ENCODE measurements at regions not wholly inside any gene's neighbourhood (a gene's known extent, or its start where the extent isn't known, plus 50 kb on each side); places are given as distances from the start of the nearest gene placed in this dataset.

DNA sequence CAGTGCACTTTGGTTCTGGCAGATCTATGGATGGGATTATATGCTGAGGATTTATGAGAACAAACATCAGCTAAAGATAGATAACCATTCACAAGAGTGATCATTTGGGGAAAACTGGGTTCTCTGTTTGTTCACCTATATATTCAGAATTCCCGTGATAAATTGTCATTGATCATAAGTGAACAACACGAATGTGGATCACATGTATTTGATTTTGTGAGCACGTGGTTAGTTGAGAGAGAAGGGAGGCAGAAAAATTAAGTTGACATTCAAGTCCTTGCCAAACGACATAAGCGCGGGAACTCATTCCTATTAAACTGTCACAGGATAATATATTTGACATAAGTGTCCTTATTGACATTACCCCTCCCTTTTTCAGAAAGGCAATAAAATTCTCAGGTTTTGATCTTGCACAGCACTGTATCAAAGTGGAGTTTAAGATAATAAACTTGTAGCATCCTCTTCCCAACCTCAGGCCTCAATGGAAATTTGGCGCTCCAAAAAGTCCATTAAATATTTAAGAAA lies 64.9 kb upstream of the MYO3A start:
- TF ChIP-seq ZNF70 (CRISPR knock-in tag; IDR thresholded peaks at IDR 0.05) (no peak), BACH2 (CRISPR knock-in tag; IDR thresholded peaks at IDR 0.05; ENCODE audit: borderline replicate concordance) (no peak), ISL1 (CRISPR knock-in tag; IDR thresholded peaks at IDR 0.05) (no peak), ZC3H10 (CRISPR knock-in tag; IDR thresholded peaks at IDR 0.05) (no peak), ARNTL (CRISPR knock-in tag; IDR thresholded peaks at IDR 0.05; ENCODE audit: borderline replicate concordance, low read depth) (no peak), ZNF565 (CRISPR knock-in tag; conservative IDR thresholded peaks at IDR 0.05; ENCODE audit: low read depth) (no peak), PPARA (CRISPR knock-in tag; IDR thresholded peaks at IDR 0.05; ENCODE audit: borderline replicate concordance) (no peak), SNAI2 (CRISPR knock-in tag; IDR thresholded peaks at IDR 0.05) (no peak), ZFP30 (CRISPR knock-in tag; IDR thresholded peaks at IDR 0.05) (no peak), ZNF8 (CRISPR knock-in tag; IDR thresholded peaks at IDR 0.05) (no peak)
- TF ChIP-seq, protein P1, sequence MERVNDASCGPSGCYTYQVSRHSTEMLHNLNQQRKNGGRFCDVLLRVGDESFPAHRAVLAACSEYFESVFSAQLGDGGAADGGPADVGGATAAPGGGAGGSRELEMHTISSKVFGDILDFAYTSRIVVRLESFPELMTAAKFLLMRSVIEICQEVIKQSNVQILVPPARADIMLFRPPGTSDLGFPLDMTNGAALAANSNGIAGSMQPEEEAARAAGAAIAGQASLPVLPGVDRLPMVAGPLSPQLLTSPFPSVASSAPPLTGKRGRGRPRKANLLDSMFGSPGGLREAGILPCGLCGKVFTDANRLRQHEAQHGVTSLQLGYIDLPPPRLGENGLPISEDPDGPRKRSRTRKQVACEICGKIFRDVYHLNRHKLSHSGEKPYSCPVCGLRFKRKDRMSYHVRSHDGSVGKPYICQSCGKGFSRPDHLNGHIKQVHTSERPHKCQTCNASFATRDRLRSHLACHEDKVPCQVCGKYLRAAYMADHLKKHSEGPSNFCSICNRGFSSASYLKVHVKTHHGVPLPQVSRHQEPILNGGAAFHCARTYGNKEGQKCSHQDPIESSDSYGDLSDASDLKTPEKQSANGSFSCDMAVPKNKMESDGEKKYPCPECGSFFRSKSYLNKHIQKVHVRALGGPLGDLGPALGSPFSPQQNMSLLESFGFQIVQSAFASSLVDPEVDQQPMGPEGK (CRISPR knock-in tag; IDR thresholded peaks at IDR 0.05; ENCODE audit: borderline replicate concordance), result no peak
- TF ChIP-seq, protein P2, sequence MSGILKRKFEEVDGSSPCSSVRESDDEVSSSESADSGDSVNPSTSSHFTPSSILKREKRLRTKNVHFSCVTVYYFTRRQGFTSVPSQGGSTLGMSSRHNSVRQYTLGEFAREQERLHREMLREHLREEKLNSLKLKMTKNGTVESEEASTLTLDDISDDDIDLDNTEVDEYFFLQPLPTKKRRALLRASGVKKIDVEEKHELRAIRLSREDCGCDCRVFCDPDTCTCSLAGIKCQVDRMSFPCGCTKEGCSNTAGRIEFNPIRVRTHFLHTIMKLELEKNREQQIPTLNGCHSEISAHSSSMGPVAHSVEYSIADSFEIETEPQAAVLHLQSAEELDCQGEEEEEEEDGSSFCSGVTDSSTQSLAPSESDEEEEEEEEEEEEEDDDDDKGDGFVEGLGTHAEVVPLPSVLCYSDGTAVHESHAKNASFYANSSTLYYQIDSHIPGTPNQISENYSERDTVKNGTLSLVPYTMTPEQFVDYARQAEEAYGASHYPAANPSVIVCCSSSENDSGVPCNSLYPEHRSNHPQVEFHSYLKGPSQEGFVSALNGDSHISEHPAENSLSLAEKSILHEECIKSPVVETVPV (CRISPR knock-in tag; IDR thresholded peaks at IDR 0.05), result no peak

Measured in SK-N-SH treated with all-trans-retinoic acid at 6 μM for 48 hours (cell line).